Skeletal muscle satellite cell (primary cell): ENCODE measurements at regions not wholly inside any gene's neighbourhood (a gene's known extent, or its start where the extent isn't known, plus 50 kb on each side); places are given as distances from the start of the nearest gene placed in this dataset.

ENCODE experiments used
- H3K27me3 ChIP-seq: 2 replicates; pipeline ENCODE4 v1.7.0; 2013; ENCODE audit warnings: low read length; ENCODE audit not compliant: control insufficient read depth, insufficient read depth
- H3K36me3 ChIP-seq: 2 replicates; pipeline ENCODE4 v1.7.0; 2013; ENCODE audit warnings: mild to moderate bottlenecking, control low read depth, low read length; ENCODE audit not compliant: insufficient read depth
- H3K4me1 ChIP-seq: 2 replicates; pipeline ENCODE4 v1.7.0; 2013; ENCODE audit warnings: low read length; ENCODE audit not compliant: control insufficient read depth, insufficient read depth
- H3K4me2 ChIP-seq: 2 replicates; pipeline ENCODE4 v1.7.0; 2013; ENCODE audit warnings: mild to moderate bottlenecking, low read length
- H3K4me3 ChIP-seq: 2 replicates; pipeline ENCODE4 v1.7.0; 2013; ENCODE audit warnings: low read length
- H3K9ac ChIP-seq: 2 replicates; pipeline ENCODE4 v1.7.0; 2013; ENCODE audit warnings: mild to moderate bottlenecking, low read depth, low read length, moderate library complexity
- H3K9me3 ChIP-seq: replicated peaks from 2 replicates; pipeline ENCODE4 v1.7.0; 2013; ENCODE audit warnings: mild to moderate bottlenecking, control low read depth, low read length

GRCh38 chr2:156196031-156196430 lies 136.5 kb downstream of the NR4A2 start:
- no peak overlapping the region for H3K9ac ChIP-seq
- H3K4me3 ChIP-seq = no peak overlapping the region
- H3K27me3 ChIP-seq = no peaks in the 10 kb centered on the region
- H3K4me2 ChIP-seq = no peak overlapping the region
- no peaks in the 10 kb centered on the region for H3K9me3 ChIP-seq
- no peaks in the 10 kb centered on the region for H3K4me1 ChIP-seq
- no peaks in the 10 kb centered on the region for H3K36me3 ChIP-seq

- Histone ChIP-seq H3K4me2 (no peak overlapping the region), H3K36me3 (no peaks in the 10 kb centered on the region), H3K4me1 (no peaks in the 10 kb centered on the region), H3K9me3 (no peaks in the 10 kb centered on the region), H3K9ac (no peak overlapping the region), H3K27me3 (no peaks in the 10 kb centered on the region), H3K4me3 (no peak overlapping the region)
Measured at GRCh38 chr2:156192468-156192867, 140.1 kb downstream of the NR4A2 start.

DNA sequence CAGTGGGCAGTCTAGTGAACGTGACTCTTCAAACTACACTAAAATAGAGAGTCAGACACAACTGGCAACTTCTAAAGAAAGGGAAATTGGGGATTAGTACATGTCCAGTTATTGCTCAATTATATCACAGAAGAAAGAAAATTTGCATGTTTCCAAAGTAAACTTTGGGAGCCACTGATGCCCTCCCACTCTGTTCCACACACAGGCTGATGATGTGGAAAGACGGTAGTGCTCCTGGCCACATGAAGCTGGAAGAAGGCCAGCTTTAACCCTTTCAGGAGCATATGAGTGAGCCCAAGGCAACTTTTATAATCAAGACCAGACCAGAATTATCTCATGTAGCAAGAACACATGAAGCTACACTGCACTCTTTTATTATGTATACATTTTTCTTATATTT lies 141.0 kb downstream of the NR4A2 start:
- H3K4me3 ChIP-seq = no peak overlapping the region
- no peak overlapping the region for H3K9ac ChIP-seq
- H3K4me1 ChIP-seq = no peaks in the 10 kb centered on the region
- H3K4me2 ChIP-seq = no peak overlapping the region
- no peaks in the 10 kb centered on the region for H3K9me3 ChIP-seq
- H3K27me3 ChIP-seq = no peaks in the 10 kb centered on the region
- no peaks in the 10 kb centered on the region for H3K36me3 ChIP-seq

GRCh38 chr2:156190517-156190916 lies 142.0 kb downstream of the NR4A2 start:
- no peak overlapping the region for H3K4me3 ChIP-seq
- no peak overlapping the region for H3K4me2 ChIP-seq
- no peak overlapping the region for H3K9ac ChIP-seq
- H3K4me1 ChIP-seq = no peaks in the 10 kb centered on the region
- no peaks in the 10 kb centered on the region for H3K36me3 ChIP-seq
- H3K27me3 ChIP-seq = no peaks in the 10 kb centered on the region
- H3K9me3 ChIP-seq = no peaks in the 10 kb centered on the region

DNA sequence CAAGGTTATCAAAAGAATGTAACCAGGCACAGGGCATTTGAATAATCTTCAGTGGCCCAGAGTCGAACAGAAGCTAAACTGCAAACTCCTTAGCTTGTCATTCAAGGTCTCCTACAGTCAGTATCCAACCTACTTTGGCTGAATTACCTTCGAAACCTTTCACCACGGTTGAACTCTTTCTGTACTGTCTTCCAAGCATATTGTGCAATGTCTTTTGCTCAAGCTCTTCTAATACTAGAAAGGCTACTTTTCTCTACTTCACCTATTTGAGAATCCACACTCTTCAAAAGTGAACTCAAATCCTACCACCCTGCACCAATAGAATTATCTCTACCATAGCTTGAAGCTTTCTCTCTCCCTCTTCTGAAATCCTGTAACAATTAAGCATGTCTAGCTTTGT lies 142.9 kb downstream of the NR4A2 start:
- Histone ChIP-seq H3K36me3 (no peaks in the 10 kb centered on the region), H3K4me1 (no peaks in the 10 kb centered on the region)

GRCh38 chr2:156189143-156189542 lies 143.4 kb downstream of the NR4A2 start:
- Histone ChIP-seq H3K9me3 (no peaks in the 10 kb centered on the region), H3K27me3 (no peaks in the 10 kb centered on the region), H3K4me1 (no peaks in the 10 kb centered on the region), H3K9ac (no peak overlapping the region), H3K4me3 (no peak overlapping the region), H3K4me2 (no peak overlapping the region), H3K36me3 (no peaks in the 10 kb centered on the region)

More for the DNA sequence above, 142.9 kb downstream of the NR4A2 start:
- Histone ChIP-seq H3K9ac (no peak overlapping the region), H3K4me2 (no peak overlapping the region), H3K27me3 (no peaks in the 10 kb centered on the region), H3K9me3 (no peaks in the 10 kb centered on the region), H3K4me3 (no peak overlapping the region)

GRCh38 chr2:156182132-156182531 lies 150.4 kb downstream of the NR4A2 start:
- no peak overlapping the region for H3K9ac ChIP-seq
- H3K27me3 ChIP-seq = no peaks in the 10 kb centered on the region
- H3K4me1 ChIP-seq = no peaks in the 10 kb centered on the region
- no peak overlapping the region for H3K4me2 ChIP-seq
- no peaks in the 10 kb centered on the region for H3K36me3 ChIP-seq
- H3K9me3 ChIP-seq = no peaks in the 10 kb centered on the region
- H3K4me3 ChIP-seq = no peak overlapping the region

DNA sequence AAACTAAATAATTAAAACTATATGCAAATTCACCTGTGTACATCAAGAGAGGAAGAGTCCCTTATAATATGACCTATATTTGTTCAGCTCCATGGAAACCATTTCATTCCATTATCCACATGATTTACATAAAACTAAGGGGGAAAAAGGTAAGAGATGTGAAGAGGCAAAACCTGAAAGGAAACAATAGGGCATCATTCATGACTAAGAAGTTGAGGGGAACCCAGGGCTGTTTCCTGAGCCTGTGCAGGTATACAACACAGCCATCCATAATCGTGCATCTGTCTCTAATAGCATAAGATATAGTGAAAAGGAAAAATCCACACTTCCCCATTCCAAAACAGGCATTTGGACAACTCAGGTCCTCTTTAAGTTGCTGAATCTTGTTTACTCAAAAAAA lies 151.3 kb downstream of the NR4A2 start:
- H3K9ac ChIP-seq = no peak overlapping the region
- H3K36me3 ChIP-seq = no peaks in the 10 kb centered on the region
- H3K4me3 ChIP-seq = no peak overlapping the region
- H3K9me3 ChIP-seq = no peaks in the 10 kb centered on the region
- no peaks in the 10 kb centered on the region for H3K4me1 ChIP-seq
- H3K27me3 ChIP-seq = no peaks in the 10 kb centered on the region
- no peak overlapping the region for H3K4me2 ChIP-seq

DNA sequence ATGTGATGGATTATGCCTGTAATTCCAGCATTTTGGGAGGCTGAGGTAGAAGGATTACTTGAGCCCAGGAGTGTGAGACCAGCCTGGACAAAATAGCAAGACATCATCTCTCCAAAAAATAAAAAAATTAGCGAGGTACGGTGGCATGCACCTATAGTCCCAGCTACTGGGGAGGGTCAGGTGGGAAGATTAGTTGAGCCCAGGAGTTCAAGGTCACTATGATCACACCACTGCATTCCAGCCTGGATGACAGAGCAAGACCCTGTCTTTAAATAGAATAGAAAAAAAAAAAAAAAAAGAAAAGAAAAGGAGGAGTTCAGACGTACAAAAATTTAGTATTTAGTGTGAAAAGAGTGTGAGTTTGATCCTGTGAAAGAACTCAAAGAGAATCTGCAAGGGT lies 154.9 kb downstream of the NR4A2 start:
- H3K9ac ChIP-seq = no peak overlapping the region
- H3K36me3 ChIP-seq = no peaks in the 10 kb centered on the region
- no peaks in the 10 kb centered on the region for H3K9me3 ChIP-seq
- no peaks in the 10 kb centered on the region for H3K27me3 ChIP-seq
- no peaks in the 10 kb centered on the region for H3K4me1 ChIP-seq
- H3K4me2 ChIP-seq = no peak overlapping the region
- H3K4me3 ChIP-seq = no peak overlapping the region

- no peaks in the 10 kb centered on the region for H3K4me1 ChIP-seq
- H3K9ac ChIP-seq = no peak overlapping the region
- H3K27me3 ChIP-seq = no peaks in the 10 kb centered on the region
- H3K4me3 ChIP-seq = no peak overlapping the region
- no peak overlapping the region for H3K4me2 ChIP-seq
- no peaks in the 10 kb centered on the region for H3K9me3 ChIP-seq
- H3K36me3 ChIP-seq = no peaks in the 10 kb centered on the region
Measured at GRCh38 chr2:156175946-156176345, 156.6 kb downstream of the NR4A2 start.

DNA sequence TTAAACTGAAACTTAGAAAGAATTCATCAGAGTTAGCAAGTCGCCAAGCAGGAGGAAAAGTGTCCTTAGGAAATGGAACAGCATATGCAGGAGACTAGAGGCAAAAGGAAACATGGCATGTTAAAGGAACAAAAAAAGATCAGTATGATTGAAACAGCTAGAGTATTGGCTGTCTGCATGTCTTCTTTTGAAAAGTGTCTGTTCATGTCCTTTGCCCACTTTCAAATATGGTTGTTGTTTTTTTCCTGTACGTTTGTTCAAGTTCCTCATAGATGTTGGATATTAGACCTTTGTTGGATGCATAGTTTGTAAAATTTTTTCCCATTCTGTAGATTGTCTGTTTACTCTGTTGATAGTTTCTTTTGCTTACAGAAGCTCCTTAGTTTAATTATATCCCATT lies 161.6 kb downstream of the NR4A2 start:
- Histone ChIP-seq H3K9ac (no peak overlapping the region), H3K4me3 (no peak overlapping the region), H3K4me1 (no peaks in the 10 kb centered on the region), H3K9me3 (no peaks in the 10 kb centered on the region), H3K27me3 (no peaks in the 10 kb centered on the region), H3K36me3 (no peaks in the 10 kb centered on the region), H3K4me2 (no peak overlapping the region)

- H3K4me1 ChIP-seq = no peaks in the 10 kb centered on the region
- H3K4me2 ChIP-seq = no peak overlapping the region
- no peak overlapping the region for H3K4me3 ChIP-seq
- no peaks in the 10 kb centered on the region for H3K27me3 ChIP-seq
- H3K9me3 ChIP-seq = no peaks in the 10 kb centered on the region
- H3K9ac ChIP-seq = no peak overlapping the region
- no peaks in the 10 kb centered on the region for H3K36me3 ChIP-seq
Measured at GRCh38 chr2:156165742-156166141, 166.8 kb downstream of the NR4A2 start.
